ENCODE measurements at regions not wholly inside any gene's neighbourhood (a gene's known extent, or its start where the extent isn't known, plus 50 kb on each side); places are given as distances from the start of the nearest gene placed in this dataset.

DNA sequence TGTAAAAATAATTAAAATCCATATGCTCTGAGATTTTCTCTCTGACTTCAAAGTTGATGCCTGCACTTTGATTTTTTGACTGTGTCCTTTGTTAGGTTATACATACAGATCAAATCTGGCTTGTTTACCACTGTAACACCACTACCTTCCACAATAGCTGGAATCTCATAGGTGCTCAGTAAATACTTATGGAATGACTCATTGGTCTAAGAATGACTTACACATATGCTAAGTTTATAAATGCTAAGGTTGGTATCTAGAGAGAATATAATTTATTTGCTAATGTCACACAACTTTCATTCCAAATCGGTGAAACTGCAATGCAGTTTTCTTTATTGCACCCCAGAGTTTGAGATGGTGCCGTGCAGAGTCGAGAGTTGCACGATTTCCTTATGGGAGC lies 578.5 kb downstream of the SH2D4B start:
- no peak for DNase-seq
- Histone ChIP-seq H3K27ac (ENCODE audit: low read depth in 2 of 2, low read length in 1 of 2) (no peak overlapping the region), H3K9me2 (no peaks in the 10 kb centered on the region), H2AFZ (ENCODE audit: low read depth) (no peak overlapping the region), H3K4me1 (ENCODE audit: control insufficient read depth in 1 of 2, insufficient read depth in 2 of 2, low read depth in 1 of 2, low read length in 1 of 2) (no peaks in the 10 kb centered on the region), H3K36me3 (replicated peaks in 1 of 2; ENCODE audit: control insufficient read depth in 1 of 2, insufficient read depth in 2 of 2, low read length in 1 of 2) (no peaks in the 10 kb centered on the region), H3K27me3 (ENCODE audit: insufficient read depth) (no peaks in the 10 kb centered on the region), H3K4me3 (ENCODE audit: low read depth in 2 of 2, low read length in 1 of 2) (no peak overlapping the region), H4K20me1 (ENCODE audit: insufficient read depth) (no peaks in the 10 kb centered on the region), H3K79me2 (ENCODE audit: insufficient read depth) (no peaks in the 10 kb centered on the region), H3K9me3 (no peaks in the 10 kb centered on the region), H3K4me2 (no peak overlapping the region), H3F3A (replicated peaks; ENCODE audit: insufficient read depth) (no peaks in the 10 kb centered on the region), H3K9ac (no peak overlapping the region)
- CTCF ChIA-PET, result no interaction called here
- POLR2A ChIA-PET, result no interaction called here
- TF ChIP-seq POLR2AphosphoS5 (IDR thresholded peaks at IDR 0.05; ENCODE audit: low read depth, low read length) (no peak), CHD2 (IDR thresholded peaks at IDR 0.05; ENCODE audit: low read length, partially characterized antibody) (no peak), RCOR1 (IDR thresholded peaks at IDR 0.05; ENCODE audit: low read length) (no peak), EP300 (IDR thresholded peaks at IDR 0.05; ENCODE audit: borderline replicate concordance in 1 of 2, low read depth in 1 of 2, low read length in 1 of 2) (no peak), EZH2phosphoT487 (IDR thresholded peaks at IDR 0.05; ENCODE audit: borderline replicate concordance, low read depth) (no peak), NFIC (IDR thresholded peaks at IDR 0.05; ENCODE audit: borderline replicate concordance) (no peak), RAD21 (IDR thresholded peaks at IDR 0.05; ENCODE audit: low read length) (no peak), GABPA (IDR thresholded peaks at IDR 0.05; ENCODE audit: low read depth) (no peak), FOXJ3 (CRISPR knock-in tag; IDR thresholded peaks at IDR 0.05) (no peak)
- TF ChIP-seq, protein P1, sequence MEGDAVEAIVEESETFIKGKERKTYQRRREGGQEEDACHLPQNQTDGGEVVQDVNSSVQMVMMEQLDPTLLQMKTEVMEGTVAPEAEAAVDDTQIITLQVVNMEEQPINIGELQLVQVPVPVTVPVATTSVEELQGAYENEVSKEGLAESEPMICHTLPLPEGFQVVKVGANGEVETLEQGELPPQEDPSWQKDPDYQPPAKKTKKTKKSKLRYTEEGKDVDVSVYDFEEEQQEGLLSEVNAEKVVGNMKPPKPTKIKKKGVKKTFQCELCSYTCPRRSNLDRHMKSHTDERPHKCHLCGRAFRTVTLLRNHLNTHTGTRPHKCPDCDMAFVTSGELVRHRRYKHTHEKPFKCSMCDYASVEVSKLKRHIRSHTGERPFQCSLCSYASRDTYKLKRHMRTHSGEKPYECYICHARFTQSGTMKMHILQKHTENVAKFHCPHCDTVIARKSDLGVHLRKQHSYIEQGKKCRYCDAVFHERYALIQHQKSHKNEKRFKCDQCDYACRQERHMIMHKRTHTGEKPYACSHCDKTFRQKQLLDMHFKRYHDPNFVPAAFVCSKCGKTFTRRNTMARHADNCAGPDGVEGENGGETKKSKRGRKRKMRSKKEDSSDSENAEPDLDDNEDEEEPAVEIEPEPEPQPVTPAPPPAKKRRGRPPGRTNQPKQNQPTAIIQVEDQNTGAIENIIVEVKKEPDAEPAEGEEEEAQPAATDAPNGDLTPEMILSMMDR (IDR thresholded peaks at IDR 0.05), result no peak
- TF ChIP-seq, protein P2, sequence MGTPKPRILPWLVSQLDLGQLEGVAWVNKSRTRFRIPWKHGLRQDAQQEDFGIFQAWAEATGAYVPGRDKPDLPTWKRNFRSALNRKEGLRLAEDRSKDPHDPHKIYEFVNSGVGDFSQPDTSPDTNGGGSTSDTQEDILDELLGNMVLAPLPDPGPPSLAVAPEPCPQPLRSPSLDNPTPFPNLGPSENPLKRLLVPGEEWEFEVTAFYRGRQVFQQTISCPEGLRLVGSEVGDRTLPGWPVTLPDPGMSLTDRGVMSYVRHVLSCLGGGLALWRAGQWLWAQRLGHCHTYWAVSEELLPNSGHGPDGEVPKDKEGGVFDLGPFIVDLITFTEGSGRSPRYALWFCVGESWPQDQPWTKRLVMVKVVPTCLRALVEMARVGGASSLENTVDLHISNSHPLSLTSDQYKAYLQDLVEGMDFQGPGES (IDR thresholded peaks at IDR 0.05; ENCODE audit: low read depth, low read length), result no peak
- TF ChIP-seq, protein P3, sequence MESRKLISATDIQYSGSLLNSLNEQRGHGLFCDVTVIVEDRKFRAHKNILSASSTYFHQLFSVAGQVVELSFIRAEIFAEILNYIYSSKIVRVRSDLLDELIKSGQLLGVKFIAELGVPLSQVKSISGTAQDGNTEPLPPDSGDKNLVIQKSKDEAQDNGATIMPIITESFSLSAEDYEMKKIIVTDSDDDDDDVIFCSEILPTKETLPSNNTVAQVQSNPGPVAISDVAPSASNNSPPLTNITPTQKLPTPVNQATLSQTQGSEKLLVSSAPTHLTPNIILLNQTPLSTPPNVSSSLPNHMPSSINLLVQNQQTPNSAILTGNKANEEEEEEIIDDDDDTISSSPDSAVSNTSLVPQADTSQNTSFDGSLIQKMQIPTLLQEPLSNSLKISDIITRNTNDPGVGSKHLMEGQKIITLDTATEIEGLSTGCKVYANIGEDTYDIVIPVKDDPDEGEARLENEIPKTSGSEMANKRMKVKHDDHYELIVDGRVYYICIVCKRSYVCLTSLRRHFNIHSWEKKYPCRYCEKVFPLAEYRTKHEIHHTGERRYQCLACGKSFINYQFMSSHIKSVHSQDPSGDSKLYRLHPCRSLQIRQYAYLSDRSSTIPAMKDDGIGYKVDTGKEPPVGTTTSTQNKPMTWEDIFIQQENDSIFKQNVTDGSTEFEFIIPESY (IDR thresholded peaks at IDR 0.05; ENCODE audit: borderline replicate concordance, low read depth), result no peak
- TF ChIP-seq, protein P4, sequence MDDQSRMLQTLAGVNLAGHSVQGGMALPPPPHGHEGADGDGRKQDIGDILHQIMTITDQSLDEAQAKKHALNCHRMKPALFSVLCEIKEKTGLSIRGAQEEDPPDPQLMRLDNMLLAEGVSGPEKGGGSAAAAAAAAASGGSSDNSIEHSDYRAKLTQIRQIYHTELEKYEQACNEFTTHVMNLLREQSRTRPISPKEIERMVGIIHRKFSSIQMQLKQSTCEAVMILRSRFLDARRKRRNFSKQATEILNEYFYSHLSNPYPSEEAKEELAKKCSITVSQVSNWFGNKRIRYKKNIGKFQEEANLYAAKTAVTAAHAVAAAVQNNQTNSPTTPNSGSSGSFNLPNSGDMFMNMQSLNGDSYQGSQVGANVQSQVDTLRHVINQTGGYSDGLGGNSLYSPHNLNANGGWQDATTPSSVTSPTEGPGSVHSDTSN (IDR thresholded peaks at IDR 0.05), result no peak
- TF ChIP-seq, protein P5, sequence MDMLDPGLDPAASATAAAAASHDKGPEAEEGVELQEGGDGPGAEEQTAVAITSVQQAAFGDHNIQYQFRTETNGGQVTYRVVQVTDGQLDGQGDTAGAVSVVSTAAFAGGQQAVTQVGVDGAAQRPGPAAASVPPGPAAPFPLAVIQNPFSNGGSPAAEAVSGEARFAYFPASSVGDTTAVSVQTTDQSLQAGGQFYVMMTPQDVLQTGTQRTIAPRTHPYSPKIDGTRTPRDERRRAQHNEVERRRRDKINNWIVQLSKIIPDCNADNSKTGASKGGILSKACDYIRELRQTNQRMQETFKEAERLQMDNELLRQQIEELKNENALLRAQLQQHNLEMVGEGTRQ (IDR thresholded peaks at IDR 0.05; ENCODE audit: borderline replicate concordance, low read depth, low read length), result no peak
- WGBS (ENCODE audit: low lambda C conversion rate), result 1% methylated on average over 4 of the region's 4 CpGs
